AG09319 (cell line): ENCODE measurements at regions not wholly inside any gene's neighbourhood (a gene's known extent, or its start where the extent isn't known, plus 50 kb on each side); places are given as distances from the start of the nearest gene placed in this dataset.

Experiments used
- DNase-seq: peaks from one replicate; pipeline ENCODE4 v3.0.0-alpha.2; 2010; ENCODE audit warnings: low read depth; ENCODE audit errors: extremely low read depth
- CTCF ChIP-seq: IDR thresholded peaks from 2 replicates; pipeline ENCODE4 v1.5.1; 2011; ENCODE audit warnings: low read depth, mild to moderate bottlenecking, inconsistent platforms, low read length, moderate library complexity

GRCh38 chr21:27719226-27719625 lies 752.3 kb upstream of the ADAMTS5 start:
- DNase-seq = no peak
- TF ChIP-seq CTCF = no peak

DNA sequence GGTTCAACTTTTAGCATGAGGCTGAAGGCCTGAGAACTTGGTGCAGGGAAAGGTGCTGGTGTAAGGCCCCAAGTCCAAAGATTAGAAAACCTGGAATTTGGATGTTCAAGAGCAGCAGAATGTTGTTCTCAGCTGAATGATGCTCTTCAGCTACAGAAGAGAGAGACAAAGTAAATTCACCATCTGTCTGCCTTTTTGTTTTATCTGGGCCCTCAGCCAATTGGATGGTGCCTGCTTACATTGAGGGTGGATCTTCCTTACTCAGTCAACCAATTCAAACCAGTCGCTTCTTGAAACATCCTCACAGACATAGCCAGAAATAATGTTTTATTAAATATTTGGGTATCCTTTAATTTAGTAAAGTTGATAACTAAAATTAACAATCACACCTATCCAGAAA lies 748.2 kb upstream of the ADAMTS5 start:
- no peak for TF ChIP-seq CTCF

GRCh38 chr21:27713154-27714109 lies 746.5 kb upstream of the ADAMTS5 start:
- DNase-seq = no peak
- no peak for TF ChIP-seq CTCF

More for the DNA sequence above, 748.2 kb upstream of the ADAMTS5 start:
- no peak for DNase-seq

GRCh38 chr21:27704567-27705166 lies 737.8 kb upstream of the ADAMTS5 start:
- TF ChIP-seq CTCF = no peak
- no peak for DNase-seq

DNA sequence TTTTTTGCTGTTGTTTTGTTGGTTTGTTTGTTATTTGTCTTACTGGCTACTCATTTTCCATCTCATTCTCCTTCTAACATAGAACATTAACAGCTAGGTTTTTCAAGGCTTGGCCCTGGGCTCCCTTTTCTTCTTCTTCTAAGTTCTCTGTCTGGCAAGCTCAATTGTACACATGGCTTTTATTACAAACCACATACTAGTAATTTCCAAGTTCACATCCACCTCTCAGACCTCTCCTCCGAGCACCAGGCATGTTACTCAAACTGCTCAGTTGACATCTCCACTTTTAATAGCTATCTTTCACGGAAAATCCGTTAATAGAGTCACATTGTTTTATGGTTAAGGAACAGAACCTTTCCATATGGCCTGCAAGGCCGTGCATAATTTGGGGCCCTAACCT lies 736.9 kb upstream of the ADAMTS5 start:
- DNase-seq = peak; percentile 23

DNA sequence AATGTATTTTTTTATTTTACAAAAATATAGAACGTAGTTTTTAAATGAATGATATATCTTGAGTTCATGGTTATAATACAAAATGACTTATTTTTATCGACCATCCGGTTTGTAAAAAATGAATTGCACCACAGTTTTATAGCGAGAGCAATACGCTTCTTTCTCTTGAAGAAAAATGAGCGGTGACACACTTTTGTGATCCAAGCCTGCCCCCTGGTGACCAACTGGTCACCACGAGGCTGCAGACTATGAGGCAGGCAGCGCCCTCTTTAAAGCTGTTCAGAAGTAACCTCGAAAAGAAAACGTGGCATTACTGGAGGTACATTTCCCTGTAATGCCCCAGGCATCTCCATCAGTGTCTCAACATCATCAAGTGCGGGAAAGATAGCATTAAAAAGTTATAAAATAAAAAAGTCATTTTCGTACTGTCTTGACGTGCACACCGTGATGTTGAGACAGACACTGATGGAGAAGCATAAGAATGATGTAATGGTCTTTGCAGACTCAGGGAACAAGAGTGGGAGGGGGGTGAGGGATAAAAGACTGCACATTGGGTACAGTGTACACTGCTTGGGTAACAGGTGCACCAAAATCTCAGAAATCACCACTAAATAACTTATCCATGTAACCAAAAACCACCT lies 734.2 kb upstream of the ADAMTS5 start:
- TF ChIP-seq CTCF = peak; percentile 75
- peak; percentile 71 for DNase-seq

More for the DNA sequence above, 736.9 kb upstream of the ADAMTS5 start:
- no peak for TF ChIP-seq CTCF

DNA sequence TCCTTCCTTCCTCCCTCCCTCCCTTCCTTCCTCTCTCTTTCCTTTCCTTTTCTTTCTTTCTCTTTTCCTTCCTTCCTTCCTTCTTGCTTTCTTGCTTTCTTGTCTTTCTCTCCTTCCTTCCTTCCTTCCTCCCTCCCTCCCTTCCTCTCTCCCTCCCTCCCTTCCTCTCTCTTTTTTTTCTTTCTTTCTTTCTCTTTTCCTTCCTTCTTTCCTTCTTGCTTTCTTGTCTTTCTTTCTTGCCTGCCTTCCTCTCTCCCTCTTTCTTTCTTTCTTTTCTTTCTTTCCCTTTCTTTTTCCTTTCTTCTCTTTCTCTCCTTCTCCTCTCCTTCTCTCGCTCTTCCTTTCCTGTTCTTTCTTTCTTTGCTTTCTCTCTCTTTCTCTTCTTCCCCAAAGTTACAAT lies 728.4 kb upstream of the ADAMTS5 start:
- no peak for TF ChIP-seq CTCF
- DNase-seq = no peak
